HEK293 (cell line): ENCODE measurements at regions not wholly inside any gene's neighbourhood (a gene's known extent, or its start where the extent isn't known, plus 50 kb on each side); places are given as distances from the start of the nearest gene placed in this dataset.

Source experiments
- CTCF ChIA-PET: fragments of 350-600 bp; formaldehyde crosslinking; extraction: SDS; loops from one replicate; lab custom pipeline; 2021; ENCODE audit warnings: antibody characterized with exemption; lab: Yijun Ruan, JAX
- POLR2A ChIA-PET: fragments of 300-600 bp; formaldehyde crosslinking; extraction: SDS; loops from one replicate; lab custom pipeline; 2020; ENCODE audit warnings: antibody characterized with exemption, inconsistent platforms; lab: Yijun Ruan, JAX
- H3K27ac ChIP-seq: fragments of 200-500 bp; sonication (Bioruptor generic); 2 replicates; pipeline ENCODE4 v1.5.1; 2014; ENCODE audit warnings: low read depth, low read length, control low read depth, inconsistent platforms; ENCODE audit errors: extremely low read depth
- H3K36me3 ChIP-seq, 2 experiments: fragments of 200-500 bp in 1 of 2; sonication (Bioruptor generic) in 1 of 2; 1 replicate in 1 of 2; 2 replicates in 1 of 2; pipeline ENCODE4 v1.5.1; 2014 to 2017; ENCODE audit warnings: inconsistent platforms in 2 of 2, low read length in 2 of 2; ENCODE audit not compliant: control insufficient read depth in 2 of 2, insufficient read depth in 1 of 2
- H3K4me1 ChIP-seq: fragments of 200-500 bp; sonication (Bioruptor generic); 2 replicates; pipeline ENCODE4 v1.5.1; 2014; ENCODE audit warnings: mild to moderate bottlenecking, low read length, inconsistent platforms; ENCODE audit not compliant: control insufficient read depth, insufficient read depth
- H3K4me3 ChIP-seq: 2 replicates; pipeline ENCODE4 v1.5.1; 2011; ENCODE audit warnings: low read depth, mild to moderate bottlenecking, control low read depth, low read length, moderate library complexity
- H3K9me3 ChIP-seq: fragments of 200-500 bp; sonication (Bioruptor generic); 2 replicates; pipeline ENCODE4 v1.5.1; 2014; ENCODE audit warnings: low read depth, low read length, inconsistent platforms; ENCODE audit not compliant: control insufficient read depth, insufficient read depth
- GLIS2 ChIP-seq: fragments of 450-650 bp; formaldehyde crosslinking; IDR thresholded peaks from 2 replicates; pipeline ENCODE4 v1.5.1; 2016; ENCODE audit warnings: missing biosample characterization, missing genetic modification characterization
- HIC1 ChIP-seq: fragments of 450-650 bp; formaldehyde crosslinking; IDR thresholded peaks from 2 replicates; pipeline ENCODE4 v1.5.1; 2016; ENCODE audit warnings: missing biosample characterization, missing genetic modification characterization
- KLF7 ChIP-seq: fragments of 450-650 bp; formaldehyde crosslinking; IDR thresholded peaks from 2 replicates; pipeline ENCODE4 v1.5.1; 2016; ENCODE audit warnings: missing biosample characterization, missing genetic modification characterization, borderline replicate concordance
- MEIS1 ChIP-seq: sonication (generic); formaldehyde crosslinking; IDR thresholded peaks from 2 replicates; pipeline ENCODE4 v1.8.1; 2022; ENCODE audit warnings: missing genetic modification reagents, mild to moderate bottlenecking, borderline replicate concordance
- MZF1 ChIP-seq: fragments of 450-650 bp; formaldehyde crosslinking; IDR thresholded peaks from 2 replicates; pipeline ENCODE4 v1.5.1; 2017; ENCODE audit warnings: missing biosample characterization, missing genetic modification characterization, borderline replicate concordance
- SCRT2 ChIP-seq: fragments of 450-650 bp; formaldehyde crosslinking; IDR thresholded peaks from 2 replicates; pipeline ENCODE4 v1.5.1; 2016; ENCODE audit warnings: missing biosample characterization, missing genetic modification characterization
- ZBTB44 ChIP-seq: fragments of 450-650 bp; IDR thresholded peaks from 2 replicates; pipeline ENCODE4 v1.5.1; 2018; ENCODE audit warnings: missing biosample characterization, mild to moderate bottlenecking, missing genetic modification characterization
- ZNF132 ChIP-seq: fragments of 450-650 bp; formaldehyde crosslinking; IDR thresholded peaks from 2 replicates; pipeline ENCODE4 v1.5.1; 2017; ENCODE audit warnings: missing biosample characterization, missing genetic modification characterization, borderline replicate concordance
- ZNF146 ChIP-seq: fragments of 450-650 bp; formaldehyde crosslinking; IDR thresholded peaks from 2 replicates; pipeline ENCODE4 v1.5.1; 2016; ENCODE audit warnings: missing biosample characterization, missing genetic modification characterization
- ZNF155 ChIP-seq: fragments of 450-650 bp; formaldehyde crosslinking; IDR thresholded peaks from 2 replicates; pipeline ENCODE4 v1.5.1; 2016; ENCODE audit warnings: missing biosample characterization, missing genetic modification characterization
- ZNF184 ChIP-seq: fragments of 450-650 bp; IDR thresholded peaks from 2 replicates; pipeline ENCODE4 v1.5.1; 2018; ENCODE audit warnings: missing biosample characterization, mild to moderate bottlenecking, missing genetic modification characterization
- ZNF335 ChIP-seq: fragments of 450-650 bp; formaldehyde crosslinking; conservative IDR thresholded peaks from 2 replicates; pipeline ENCODE4 v1.5.1; 2016; ENCODE audit warnings: missing biosample characterization, missing genetic modification characterization
- ZNF354C ChIP-seq: fragments of 450-650 bp; formaldehyde crosslinking; IDR thresholded peaks from 2 replicates; pipeline ENCODE4 v1.5.1; 2016; ENCODE audit warnings: missing biosample characterization, missing genetic modification characterization, low read depth, borderline replicate concordance
- ZNF394 ChIP-seq: fragments of 450-650 bp; formaldehyde crosslinking; IDR thresholded peaks from 2 replicates; pipeline ENCODE4 v1.5.1; 2016; ENCODE audit warnings: missing biosample characterization, missing genetic modification characterization, mild to moderate bottlenecking, moderate library complexity, borderline replicate concordance
- ZNF449 ChIP-seq: fragments of 450-650 bp; formaldehyde crosslinking; IDR thresholded peaks from 2 replicates; pipeline ENCODE4 v1.5.1; 2017; ENCODE audit warnings: missing biosample characterization, mild to moderate bottlenecking, missing genetic modification characterization, moderate library complexity
- ZNF561 ChIP-seq: fragments of 450-650 bp; IDR thresholded peaks from 2 replicates; pipeline ENCODE4 v1.5.1; 2018; ENCODE audit warnings: missing biosample characterization, missing genetic modification characterization, borderline replicate concordance
- ZNF610 ChIP-seq: fragments of 450-650 bp; formaldehyde crosslinking; IDR thresholded peaks from 2 replicates; pipeline ENCODE4 v1.5.1; 2016; ENCODE audit warnings: missing biosample characterization, missing genetic modification characterization, borderline replicate concordance
- ZNF660 ChIP-seq: fragments of 450-650 bp; IDR thresholded peaks from 2 replicates; pipeline ENCODE4 v1.5.1; 2018; ENCODE audit warnings: missing biosample characterization, mild to moderate bottlenecking, missing genetic modification characterization
- ZNF692 ChIP-seq: fragments of 450-650 bp; formaldehyde crosslinking; IDR thresholded peaks from 2 replicates; pipeline ENCODE4 v1.5.1; 2016; ENCODE audit warnings: missing biosample characterization, missing genetic modification characterization
- ZNF76 ChIP-seq: fragments of 450-650 bp; formaldehyde crosslinking; IDR thresholded peaks from 2 replicates; pipeline ENCODE4; 2016; ENCODE audit warnings: low read depth, missing biosample characterization, missing genetic modification characterization, borderline replicate concordance
- ZNF768 ChIP-seq: fragments of 450-650 bp; formaldehyde crosslinking; IDR thresholded peaks from 2 replicates; pipeline ENCODE4 v1.5.1; 2018; ENCODE audit warnings: missing biosample characterization, mild to moderate bottlenecking, missing genetic modification characterization
- ZNF830 ChIP-seq: fragments of 450-650 bp; IDR thresholded peaks from 2 replicates; pipeline ENCODE4 v1.5.0; 2018; ENCODE audit warnings: missing biosample characterization, missing genetic modification characterization, low read depth, mild to moderate bottlenecking, moderate library complexity
- ZSCAN23 ChIP-seq: fragments of 450-650 bp; formaldehyde crosslinking; IDR thresholded peaks from 2 replicates; pipeline ENCODE4 v1.5.1; 2016; ENCODE audit warnings: missing biosample characterization, missing genetic modification characterization
- ZSCAN4 ChIP-seq: fragments of 450-650 bp; formaldehyde crosslinking; IDR thresholded peaks from 2 replicates; pipeline ENCODE4 v1.5.1; 2017; ENCODE audit warnings: missing biosample characterization, missing genetic modification characterization

- H3K27ac ChIP-seq: no peak overlapping the region
- ChIA-PET POLR2A (no interaction called here), CTCF (no interaction called here)
- no peaks in the 10 kb centered on the region for H3K9me3 ChIP-seq
- no peak overlapping the region for H3K4me3 ChIP-seq
- TF ChIP-seq ZNF768 (tag by site-specific recombination) (no peak), ZSCAN23 (tag by site-specific recombination) (no peak), KLF7 (tag by site-specific recombination) (no peak), SCRT2 (tag by site-specific recombination) (no peak), ZNF132 (tag by site-specific recombination) (no peak), ZNF449 (tag by site-specific recombination) (no peak), GLIS2 (tag by site-specific recombination) (no peak), ZNF830 (tag by site-specific recombination) (no peak), ZNF660 (tag by site-specific recombination) (no peak), MEIS1 (no peak), ZNF610 (tag by site-specific recombination) (no peak), ZNF394 (no peak), ZNF561 (tag by site-specific recombination) (no peak)
- no peaks in the 10 kb centered on the region for H3K4me1 ChIP-seq
- no peaks in the 10 kb centered on the region for H3K36me3 ChIP-seq
These were observed 552.6 kb downstream of the PPARGC1A start for GRCh38 chr4:23337292-23337691.

- Histone ChIP-seq H3K4me1 (no peaks in the 10 kb centered on the region), H3K36me3 (no peaks in the 10 kb centered on the region), H3K9me3 (no peaks in the 10 kb centered on the region), H3K4me3 (no peak overlapping the region), H3K27ac (no peak overlapping the region)
- ChIA-PET POLR2A (no interaction called here), CTCF (interaction anchor here (0.6 kb wide), 1 partner anchor 58 kb away, joined by 3 read pairs; no protein-coding TSS in a partner anchor)
- TF ChIP-seq ZNF692 (tag by site-specific recombination): no peak
- TF ChIP-seq ZBTB44: peak; percentile 70
- no peak for TF ChIP-seq ZNF76 (tag by site-specific recombination)
- TF ChIP-seq KLF7 (tag by site-specific recombination): no peak
- TF ChIP-seq ZNF184: 0 out of 2 replicates have a peak, but pooled peaks have one; percentile 1
- no peak for TF ChIP-seq ZNF146
- TF ChIP-seq HIC1 (tag by site-specific recombination): peak; percentile 87
- no peak for TF ChIP-seq ZNF354C
- 0 out of 2 replicates have a peak, but pooled peaks have one; percentile 25 for TF ChIP-seq ZNF335 (tag by site-specific recombination)
- peak; percentile 44; the same call in 1 of the 2 replicates for TF ChIP-seq ZSCAN4 (tag by site-specific recombination)
- TF ChIP-seq SCRT2 (tag by site-specific recombination): 0 out of 2 replicates have a peak, but pooled peaks have one; percentile 12
- no peak for TF ChIP-seq MZF1 (tag by site-specific recombination)
- no peak for TF ChIP-seq ZNF155 (tag by site-specific recombination)
These were observed 555.6 kb downstream of the PPARGC1A start for GRCh38 chr4:23333946-23334878.
